Gastroesophageal sphincter (tissue), 4 donors: ENCODE measurements at regions not wholly inside any gene's neighbourhood (a gene's known extent, or its start where the extent isn't known, plus 50 kb on each side); places are given as distances from the start of the nearest gene placed in this dataset.

ENCODE experiments used
- ATAC-seq: fragments of 150-250 bp; one replicate; pipeline ENCODE4 v1.9.1; 2016; ENCODE audit warnings: mild to moderate bottlenecking, moderate library complexity
- H3K27ac ChIP-seq, 4 donors: fragments of 200-600 bp; sonication (generic) in 3 of 4; 1 replicate in 3 of 4; 2 replicates in 1 of 4; pipeline ENCODE4 v1.5.1; 2016 to 2019
- H3K27me3 ChIP-seq: fragments of 200-600 bp; sonication (generic); one replicate; pipeline ENCODE4 v1.5.1; 2019
- H3K36me3 ChIP-seq, 2 donors: fragments of 200-600 bp; sonication (generic); one replicate each; pipeline ENCODE4 v1.5.1; 2019; ENCODE audit warnings: control low read depth in 1 of 2
- H3K4me1 ChIP-seq, 3 donors: fragments of 200-600 bp; sonication (generic); 1 replicate in 2 of 3; 2 replicates in 1 of 3; pipeline ENCODE4 v1.5.1; 2016 to 2019; ENCODE audit warnings: control low read depth in 2 of 3
- H3K4me3 ChIP-seq, 2 donors: fragments of 200-600 bp; sonication (generic); one replicate each; pipeline ENCODE4 v1.5.1; 2019; ENCODE audit warnings: mild to moderate bottlenecking in 1 of 2, moderate library complexity in 1 of 2
- H3K9me3 ChIP-seq, 3 donors: fragments of 200-600 bp; sonication (generic); one replicate each; pipeline ENCODE4 v1.5.1; 2017 to 2019; ENCODE audit warnings: control low read depth in 2 of 3
- CTCF ChIP-seq, 4 experiments: fragments of 200-600 bp in 2 of 4; fragments of 450-650 bp in 2 of 4; sonication (generic) in 1 of 4; IDR thresholded peaks; one replicate each; pipeline ENCODE4 v1.5.1; 2017 to 2019; ENCODE audit warnings: antibody characterized with exemption in 4 of 4, mild to moderate bottlenecking in 2 of 4, moderate library complexity in 2 of 4
- EP300 ChIP-seq: sonication (generic); formaldehyde crosslinking; IDR thresholded peaks from one replicate; pipeline ENCODE4 v1.6.1; 2017; ENCODE audit warnings: antibody characterized with exemption, mild to moderate bottlenecking
- POLR2A ChIP-seq, 2 donors: fragments of 450-650 bp; IDR thresholded peaks; one replicate each; pipeline ENCODE4 v1.6.1; 2017; ENCODE audit warnings: antibody characterized with exemption in 2 of 2, mild to moderate bottlenecking in 2 of 2, moderate library complexity in 1 of 2
- POLR2AphosphoS5 ChIP-seq: sonication (generic); formaldehyde crosslinking; IDR thresholded peaks from one replicate; pipeline ENCODE4 v1.6.1; 2017; ENCODE audit warnings: antibody characterized with exemption
- WGBS, 2 donors: methylation state at CpG; one replicate each; pipeline ENCODE4 v1.1.5; 2018; ENCODE audit warnings: low coverage in 1 of 2; 5-methylcytosine and 5-hydroxymethylcytosine counted together

- no peaks in the 10 kb centered on the region for H3K27me3 ChIP-seq
- no peaks in the 10 kb centered on the region for H3K36me3 ChIP-seq
- no peak for ATAC-seq
- H3K4me1 ChIP-seq: no peaks in the 10 kb centered on the region
- H3K27ac ChIP-seq: no peak overlapping the region
- TF ChIP-seq POLR2AphosphoS5 (no peak), CTCF (IDR thresholded peaks at IDR 0.05) (no peak), POLR2A (IDR thresholded peaks at IDR 0.05) (no peak), EP300 (no peak)
- no peaks in the 10 kb centered on the region for H3K9me3 ChIP-seq
- H3K4me3 ChIP-seq: no peak overlapping the region
- 35 to 100% methylated on average over 1 to 3 of the region's 3 CpGs for WGBS, 2 donors
Measured at GRCh38 chr5:18483451-18483850, 849.2 kb downstream of the TAF11L14 start.

GRCh38 chr5:18487928-18488480 lies 853.7 kb downstream of the TAF11L14 start:
- Histone ChIP-seq H3K4me3 (no peak overlapping the region), H3K4me1 (no peaks in the 10 kb centered on the region), H3K27me3 (no peaks in the 10 kb centered on the region), H3K27ac (no peak overlapping the region), H3K9me3 (no peaks in the 10 kb centered on the region), H3K36me3 (no peaks in the 10 kb centered on the region)
- TF ChIP-seq POLR2AphosphoS5 (no peak), CTCF (IDR thresholded peaks at IDR 0.05) (no peak), EP300 (no peak), POLR2A (IDR thresholded peaks at IDR 0.05) (no peak)
- no peak for ATAC-seq
- WGBS, 2 donors: 41 to 51% methylated on average over 4 of the region's 4 CpGs

- 71 to 78% methylated on average over 1 of the region's 1 CpG for WGBS, 2 donors
- no peak overlapping the region for H3K27ac ChIP-seq
- ATAC-seq: no peak
- no peak overlapping the region for H3K4me3 ChIP-seq
- H3K36me3 ChIP-seq: no peaks in the 10 kb centered on the region
- no peaks in the 10 kb centered on the region for H3K27me3 ChIP-seq
- no peak for TF ChIP-seq CTCF (IDR thresholded peaks at IDR 0.05)
- no peak for TF ChIP-seq EP300
- no peak for TF ChIP-seq POLR2AphosphoS5
- no peak for TF ChIP-seq POLR2A (IDR thresholded peaks at IDR 0.05)
- H3K4me1 ChIP-seq: no peaks in the 10 kb centered on the region
- H3K9me3 ChIP-seq: no peaks in the 10 kb centered on the region
Measured at GRCh38 chr5:18489703-18490102, 855.4 kb downstream of the TAF11L14 start.

- TF ChIP-seq CTCF (IDR thresholded peaks at IDR 0.05) (no peak), EP300 (no peak), POLR2A (IDR thresholded peaks at IDR 0.05) (no peak), POLR2AphosphoS5 (no peak)
- 38 to 45% methylated on average over 1 of the region's 1 CpG for WGBS, 2 donors
- peaks cover 0 to 5% (median 0%) of the 10 kb centered on the region in 3 donors for H3K9me3 ChIP-seq
- H3K27ac ChIP-seq: no peak overlapping the region
- no peaks in the 10 kb centered on the region for H3K36me3 ChIP-seq
- H3K27me3 ChIP-seq: no peaks in the 10 kb centered on the region
- no peak for ATAC-seq
- H3K4me3 ChIP-seq: no peak overlapping the region
- H3K4me1 ChIP-seq: no peaks in the 10 kb centered on the region
Measured at GRCh38 chr5:18491349-18491748, 857.1 kb downstream of the TAF11L14 start.

GRCh38 chr5:18495157-18495556 lies 860.9 kb downstream of the TAF11L14 start:
- TF ChIP-seq EP300 (no peak), POLR2AphosphoS5 (no peak), POLR2A (IDR thresholded peaks at IDR 0.05) (no peak), CTCF (IDR thresholded peaks at IDR 0.05) (no peak)
- Histone ChIP-seq H3K27ac (no peak overlapping the region), H3K27me3 (no peaks in the 10 kb centered on the region), H3K4me1 (no peaks in the 10 kb centered on the region), H3K9me3 (peaks cover 0 to 12% (median 0%) of the 10 kb centered on the region in 3 donors), H3K4me3 (no peak overlapping the region), H3K36me3 (no peaks in the 10 kb centered on the region)
- WGBS, 2 donors: 67 to 91% methylated on average over 1 of the region's 1 CpG
- ATAC-seq: no peak
